H9 (cell line): ENCODE measurements at regions not wholly inside any gene's neighbourhood (a gene's known extent, or its start where the extent isn't known, plus 50 kb on each side); places are given as distances from the start of the nearest gene placed in this dataset.

ENCODE experiments used
- DNase-seq: peaks from one replicate; pipeline ENCODE4 v3.0.0-alpha.2; 2017
- H2AFZ ChIP-seq: one replicate; pipeline ENCODE4 v1.6.1; 2013; ENCODE audit warnings: mild to moderate bottlenecking, low read length, control low read depth, moderate library complexity
- H2AK5ac ChIP-seq: 2 replicates; pipeline ENCODE4 v1.6.1; 2013; ENCODE audit warnings: low read length, control low read depth, mixed read lengths; ENCODE audit not compliant: insufficient read length
- H2BK120ac ChIP-seq: one replicate; pipeline ENCODE4 v1.6.1; 2013; ENCODE audit warnings: low read depth, mild to moderate bottlenecking, low read length, control low read depth, inconsistent platforms; ENCODE audit not compliant: poor library complexity, severe bottlenecking
- H2BK12ac ChIP-seq: 2 replicates; pipeline ENCODE4 v1.6.1; 2013; ENCODE audit warnings: low read length, control low read depth, mixed read lengths, low read depth; ENCODE audit not compliant: insufficient read length
- H2BK15ac ChIP-seq: 2 replicates; pipeline ENCODE4 v1.6.1; 2013; ENCODE audit warnings: low read depth, low read length, control low read depth
- H2BK20ac ChIP-seq: one replicate; pipeline ENCODE4 v1.6.1; 2013; ENCODE audit warnings: low read depth, mild to moderate bottlenecking, low read length, control low read depth, inconsistent platforms; ENCODE audit not compliant: poor library complexity, severe bottlenecking
- H2BK5ac ChIP-seq: 2 replicates; pipeline ENCODE4 v1.6.1; 2013; ENCODE audit warnings: low read length, control low read depth, mixed read lengths; ENCODE audit not compliant: insufficient read length
- H3K14ac ChIP-seq: 2 replicates; pipeline ENCODE4 v1.6.1; 2013; ENCODE audit warnings: low read length, control low read depth; ENCODE audit not compliant: insufficient read depth
- H3K18ac ChIP-seq: 2 replicates; pipeline ENCODE4 v1.6.1; 2013; ENCODE audit warnings: low read depth, mild to moderate bottlenecking, mixed read lengths, low read length, control low read depth; ENCODE audit not compliant: insufficient read length
- H3K23ac ChIP-seq: 2 replicates; pipeline ENCODE4 v1.6.1; 2013; ENCODE audit warnings: low read length, control low read depth, mixed read lengths, low read depth; ENCODE audit not compliant: insufficient read length
- H3K23me2 ChIP-seq: 2 replicates; pipeline ENCODE4 v1.6.1; 2013; ENCODE audit warnings: low read depth, mild to moderate bottlenecking, mixed read lengths, low read length, control low read depth; ENCODE audit not compliant: insufficient read length, poor library complexity, severe bottlenecking
- H3K27ac ChIP-seq: 2 replicates; pipeline ENCODE4 v1.5.1; 2013; ENCODE audit warnings: low read length, control low read depth, mixed read lengths, low read depth; ENCODE audit not compliant: insufficient read length
- H3K27me3 ChIP-seq: 2 replicates; pipeline ENCODE4 v1.6.1; 2013; ENCODE audit warnings: low read length, control low read depth, inconsistent platforms; ENCODE audit not compliant: insufficient read depth
- H3K4ac ChIP-seq: 2 replicates; pipeline ENCODE4 v1.6.1; 2013; ENCODE audit warnings: low read depth, mild to moderate bottlenecking, control low read depth, inconsistent platforms, low read length, moderate library complexity
- H3K4me1 ChIP-seq: 2 replicates; pipeline ENCODE4 v1.6.1; 2013; ENCODE audit warnings: low read length, control low read depth, inconsistent platforms; ENCODE audit not compliant: insufficient read depth
- H3K4me2 ChIP-seq: 2 replicates; pipeline ENCODE4 v1.6.1; 2013; ENCODE audit warnings: low read length, control low read depth, mixed read lengths; ENCODE audit not compliant: insufficient read length, insufficient read depth
- H3K56ac ChIP-seq: 2 replicates; pipeline ENCODE4 v1.6.1; 2013; ENCODE audit warnings: low read depth, mild to moderate bottlenecking, mixed read lengths, low read length, control low read depth; ENCODE audit not compliant: insufficient read length
- H3K79me1 ChIP-seq: 2 replicates; pipeline ENCODE4 v1.6.1; 2013; ENCODE audit warnings: low read depth, mild to moderate bottlenecking, moderate library complexity, low read length, control low read depth, inconsistent platforms; ENCODE audit not compliant: insufficient read depth, poor library complexity, severe bottlenecking
- H3K79me2 ChIP-seq: 2 replicates; pipeline ENCODE4 v1.6.1; 2013; ENCODE audit warnings: low read length, control low read depth, inconsistent platforms; ENCODE audit not compliant: insufficient read depth
- H3K9ac ChIP-seq: 2 replicates; pipeline ENCODE4 v1.6.1; 2013; ENCODE audit warnings: low read length, control low read depth, mixed read lengths; ENCODE audit not compliant: insufficient read length; ENCODE audit errors: extremely low read depth
- H3K9me3 ChIP-seq: one replicate; pipeline ENCODE4 v1.6.1; 2013; ENCODE audit warnings: low read depth, low read length, inconsistent platforms; ENCODE audit not compliant: control insufficient read depth
- H3T11ph ChIP-seq: one replicate; pipeline ENCODE4 v1.6.1; 2013; ENCODE audit warnings: mild to moderate bottlenecking, low read length, control low read depth, inconsistent platforms
- H4K20me1 ChIP-seq: one replicate; pipeline ENCODE4 v1.6.1; 2013; ENCODE audit not compliant: control insufficient read depth, insufficient read length, insufficient read depth
- H4K5ac ChIP-seq: 2 replicates; pipeline ENCODE4 v1.6.1; 2013; ENCODE audit warnings: low read depth, mild to moderate bottlenecking, mixed read lengths, low read length, control low read depth; ENCODE audit not compliant: insufficient read length
- H4K8ac ChIP-seq: replicated peaks from 2 replicates; pipeline ENCODE4 v1.6.1; 2013; ENCODE audit warnings: low read length, control low read depth, mixed read lengths, low read depth; ENCODE audit not compliant: insufficient read length
- H4K91ac ChIP-seq: 2 replicates; pipeline ENCODE4 v1.6.1; 2013; ENCODE audit warnings: low read depth, mild to moderate bottlenecking, moderate library complexity, mixed read lengths, low read length, control low read depth; ENCODE audit not compliant: insufficient read length
- H3K27ac Mint-ChIP-seq, 3 experiments: 2 replicates in 2 of 3; 3 replicates in 1 of 3; pipeline ENCODE4 v1.8.0; 2020 to 2021; ENCODE audit warnings: mixed read lengths in 3 of 3, mild to moderate bottlenecking in 1 of 3, moderate library complexity in 1 of 3
- H3K27me3 Mint-ChIP-seq: 2 replicates; pipeline ENCODE4 v1.8.0; 2021; ENCODE audit warnings: low read depth, mild to moderate bottlenecking, moderate library complexity, mixed read lengths
- H3K36me3 Mint-ChIP-seq, 3 experiments: 2 replicates in 2 of 3; 3 replicates in 1 of 3; pipeline ENCODE4 v1.8.0; 2020 to 2021; ENCODE audit warnings: low read depth in 3 of 3, mixed read lengths in 3 of 3; ENCODE audit not compliant: insufficient read depth in 1 of 3
- H3K4me1 Mint-ChIP-seq, 2 experiments: 2 replicates each; pipeline ENCODE4 v1.8.0; 2020; ENCODE audit warnings: mixed read lengths in 2 of 2
- H3K4me3 Mint-ChIP-seq, 2 experiments: 2 replicates in 1 of 2; 3 replicates in 1 of 2; pipeline ENCODE4 v1.8.0; 2020 to 2021; ENCODE audit warnings: mild to moderate bottlenecking in 2 of 2, mixed read lengths in 2 of 2, moderate library complexity in 1 of 2
- H3K9me3 Mint-ChIP-seq, 2 experiments: 2 replicates in 1 of 2; 3 replicates in 1 of 2; pipeline ENCODE4 v1.8.0; 2020; ENCODE audit warnings: mild to moderate bottlenecking in 2 of 2, mixed read lengths in 2 of 2, moderate library complexity in 1 of 2
- CTCF ChIP-seq: fragments of 200-600 bp; sonication (generic); conservative IDR thresholded peaks from 3 replicates; pipeline ENCODE4 v1.8.0; 2021; ENCODE audit warnings: antibody characterized with exemption, mild to moderate bottlenecking
- WGBS: extraction: QIAGEN DNeasy Blood & Tissue Kit; methylation state at CpG from one replicate; pipeline ENCODE4 v1.1.7; 2013; ENCODE audit warnings: missing lambda C conversion rate, low lambda C conversion rate, mixed read lengths; ENCODE audit not compliant: insufficient read length; ENCODE audit errors: extremely low coverage; 5-methylcytosine and 5-hydroxymethylcytosine counted together

GRCh38 chr11:113578033-113578380 lies 102.8 kb upstream of the DRD2 start:
- peaks cover 6% of the 10 kb centered on the region; the same call in 1 of the 2 replicates for H3K4me1 ChIP-seq

More at GRCh38 chr11:113578033-113578380, 102.8 kb upstream of the DRD2 start:
- H3T11ph ChIP-seq: no peak overlapping the region
- no peak overlapping the region for H2BK20ac ChIP-seq
- H4K20me1 ChIP-seq: no peaks in the 10 kb centered on the region
- H2BK120ac ChIP-seq: no peak overlapping the region
- no peak overlapping the region for H2BK5ac ChIP-seq
- H4K5ac ChIP-seq: no peak overlapping the region
- no peak overlapping the region for H2AFZ ChIP-seq
- H3K9me3 ChIP-seq: no peaks in the 10 kb centered on the region
- no peak for TF ChIP-seq CTCF
- no peak overlapping the region for H3K18ac ChIP-seq
- peaks cover 19% of the 10 kb centered on the region for H3K27me3 Mint-ChIP-seq
- no peak overlapping the region for H4K91ac ChIP-seq
- no peaks in the 10 kb centered on the region for H3K79me1 ChIP-seq
- H2BK15ac ChIP-seq: no peak overlapping the region
- no peak overlapping the region for H3K4me2 ChIP-seq
- H3K9me3 Mint-ChIP-seq: no peaks in the 10 kb centered on the region; a peak in 1 of 5 replicates
- H3K79me2 ChIP-seq: no peaks in the 10 kb centered on the region
- no peak overlapping the region for H3K4me3 Mint-ChIP-seq
- no peak overlapping the region for H3K23ac ChIP-seq
- H3K36me3 Mint-ChIP-seq: no peaks in the 10 kb centered on the region
- H4K8ac ChIP-seq: no peak overlapping the region
- no peak overlapping the region for H3K27ac ChIP-seq
- no peak for DNase-seq
- no peaks in the 10 kb centered on the region for H3K23me2 ChIP-seq
- no peak overlapping the region for H3K14ac ChIP-seq
- H3K27me3 ChIP-seq: no peaks in the 10 kb centered on the region
- H3K56ac ChIP-seq: no peak overlapping the region
- no peak overlapping the region for H2AK5ac ChIP-seq
- H3K4ac ChIP-seq: no peak overlapping the region
- no CpG with 5 or more reads among the region's 1 CpG for WGBS
- peak overlapping the region in 2 of 3 experiments; percentile 86 to 91; a peak in 4 of 7 replicates for H3K27ac Mint-ChIP-seq
- H3K4me1 Mint-ChIP-seq: peaks cover 29 to 33% of the 10 kb centered on the region in 2 experiments
- H2BK12ac ChIP-seq: no peak overlapping the region
- no peak overlapping the region for H3K9ac ChIP-seq
